Psoas muscle (tissue), 7 donors: ENCODE measurements at regions not wholly inside any gene's neighbourhood (a gene's known extent, or its start where the extent isn't known, plus 50 kb on each side); places are given as distances from the start of the nearest gene placed in this dataset.
A peak's percentile ranks its signal among the peaks of the same experiment; 100 is the strongest.

Experiments
- ATAC-seq, 4 donors: fragments of 200-7000 bp; cut with Tn5 transposase; one replicate each; pipeline ENCODE4 v1.9.1; 2020; ENCODE audit warnings: moderate library complexity in 3 of 4, mild to moderate bottlenecking in 2 of 4
- DNase-seq, 2 donors: peaks; one replicate each; pipeline ENCODE4 v3.0.0-alpha.2; 2020
- H3K27ac ChIP-seq: fragments of 200-600 bp; one replicate; pipeline ENCODE4 v1.8.0; 2022
- H3K27me3 ChIP-seq, 3 donors: fragments of 200-600 bp in 1 of 3; one replicate each; pipeline versions ENCODE4 v1.6.1 to v1.8.0; 2013 to 2022; ENCODE audit warnings: low read length in 2 of 3, mild to moderate bottlenecking in 2 of 3, moderate library complexity in 1 of 3; ENCODE audit not compliant: insufficient read depth in 3 of 3
- H3K36me3 ChIP-seq, 2 donors: fragments of 200-600 bp in 1 of 2; one replicate each; pipeline versions ENCODE4 v1.6.1 to v1.8.0; 2013 to 2022; ENCODE audit warnings: low read depth in 1 of 2, mild to moderate bottlenecking in 1 of 2, moderate library complexity in 1 of 2; ENCODE audit not compliant: insufficient read depth in 1 of 2
- H3K4me1 ChIP-seq: fragments of 200-600 bp; one replicate; pipeline ENCODE4 v1.8.0; 2022
- H3K4me3 ChIP-seq: fragments of 200-600 bp; one replicate; pipeline ENCODE4 v1.8.0; 2022; ENCODE audit warnings: mild to moderate bottlenecking
- H3K9me3 ChIP-seq: fragments of 200-600 bp; one replicate; pipeline ENCODE4 v1.8.0; 2022
- CTCF ChIP-seq: fragments of 200-600 bp; IDR thresholded peaks from one replicate; pipeline ENCODE4 v1.8.0; 2022; ENCODE audit warnings: antibody characterized with exemption
- WGBS, 3 donors: extraction: QIAGEN DNeasy Blood & Tissue Kit; methylation state at CpG; one replicate each; pipeline versions ENCODE4 v1.1.6 to v1.1.7; 2013; 5-methylcytosine and 5-hydroxymethylcytosine counted together
- intact Hi-C, 2 donors: fragments of 100-400 bp; cut with DNase I; formaldehyde crosslinking; loops; one replicate each; pipeline versions ENCODE4 v1.11.0 to v1.14.2; 2022
- donor health status: healthy with polysubstance abuse.
- donor health status: DM: no; HTN: no; CAD: no; lungs with moderate emphysema.
- donor health status: Bipolar disorder and iron deficiency.
- donor health status: healthy.
- donor health status: DM: yes; HTN: yes; CAD: no.
- donor health status: DM: no; HTN: no; CAD: no.
- donor health status: DM: yes; HTN: yes; CAD: no.

GRCh38 chr18:60675801-60676200 lies 303.2 kb upstream of the MC4R start:
- 44 to 49% (median 45%) methylated on average over 2 of the region's 2 CpGs for WGBS, 3 donors
- no peaks in the 10 kb centered on the region for H3K36me3 ChIP-seq
- intact Hi-C loops: no loop called here
- ATAC-seq (no peak), DNase-seq (no peak)
- no peaks in the 10 kb centered on the region for H3K27me3 ChIP-seq
- no peak for TF ChIP-seq CTCF
- no peaks in the 10 kb centered on the region for H3K4me1 ChIP-seq
- no peaks in the 10 kb centered on the region for H3K9me3 ChIP-seq
- no peak overlapping the region for H3K27ac ChIP-seq
- no peak overlapping the region for H3K4me3 ChIP-seq

- 49 to 61% (median 56%) methylated on average over 4 of the region's 4 CpGs for WGBS, 3 donors
- no peak overlapping the region for H3K27ac ChIP-seq
- DNase-seq (no peak), ATAC-seq (no peak)
- no peaks in the 10 kb centered on the region for H3K9me3 ChIP-seq
- no peaks in the 10 kb centered on the region for H3K4me1 ChIP-seq
- H3K4me3 ChIP-seq: no peak overlapping the region
- no peak for TF ChIP-seq CTCF
- no peaks in the 10 kb centered on the region for H3K36me3 ChIP-seq
- intact Hi-C loops: no loop called here
- H3K27me3 ChIP-seq: no peaks in the 10 kb centered on the region
These were observed 304.2 kb upstream of the MC4R start for GRCh38 chr18:60676815-60677214.

- ATAC-seq (no peak), DNase-seq (peak in 1 of 2 donors; percentile 31)
- Histone ChIP-seq H3K27me3 (no peaks in the 10 kb centered on the region), H3K4me1 (no peaks in the 10 kb centered on the region), H3K36me3 (no peaks in the 10 kb centered on the region), H3K4me3 (no peak overlapping the region), H3K27ac (no peak overlapping the region), H3K9me3 (no peaks in the 10 kb centered on the region)
- intact Hi-C loops: loop anchor here in 1 of 2 donors (10.0 kb wide), 1 partner anchor 820 kb away; no protein-coding TSS in a partner anchor
- TF ChIP-seq CTCF: peak; percentile 43
- WGBS, 3 donors: 33 to 40% (median 36%) methylated on average over 6 of the region's 6 CpGs
These were observed 312.4 kb upstream of the MC4R start for GRCh38 chr18:60684843-60685513.

GRCh38 chr18:60686142-60686541 lies 313.6 kb upstream of the MC4R start:
- Histone ChIP-seq H3K4me3 (no peak overlapping the region), H3K9me3 (no peaks in the 10 kb centered on the region), H3K27me3 (no peaks in the 10 kb centered on the region), H3K4me1 (no peaks in the 10 kb centered on the region), H3K36me3 (no peaks in the 10 kb centered on the region), H3K27ac (no peak overlapping the region)
- DNase-seq (no peak), ATAC-seq (no peak)
- WGBS, 3 donors: 53 to 69% (median 61%) methylated on average over 3 of the region's 3 CpGs
- TF ChIP-seq CTCF: no peak
- intact Hi-C loops: loop anchor here in 1 of 2 donors (10.0 kb wide), 1 partner anchor 819 kb away; no protein-coding TSS in a partner anchor

- Histone ChIP-seq H3K36me3 (no peaks in the 10 kb centered on the region), H3K4me3 (no peak overlapping the region), H3K9me3 (no peaks in the 10 kb centered on the region), H3K27ac (no peak overlapping the region), H3K27me3 (no peaks in the 10 kb centered on the region), H3K4me1 (no peaks in the 10 kb centered on the region)
- DNase-seq (no peak), ATAC-seq (no peak)
- no peak for TF ChIP-seq CTCF
- intact Hi-C loops: no loop called here
These were observed 318.5 kb upstream of the MC4R start for GRCh38 chr18:60691061-60691460.
